Astrocyte (in vitro differentiated cells and primary cell): ENCODE measurements at regions not wholly inside any gene's neighbourhood (a gene's known extent, or its start where the extent isn't known, plus 50 kb on each side); places are given as distances from the start of the nearest gene placed in this dataset.

Source experiments
- DNase-seq: peaks from one replicate; pipeline ENCODE4 v3.0.0-alpha.2; 2010; ENCODE audit warnings: low read depth
- FAIRE-seq: peaks from 2 replicates; lab custom pipeline; 2011; peaks lifted over from hg19 to GRCh38; lab: Jason Lieb, UNC
- H2AFZ ChIP-seq: 2 replicates; pipeline ENCODE4 v1.6.0; 2012; ENCODE audit warnings: low read depth, low read length, inconsistent platforms
- H3K27ac ChIP-seq: 2 replicates; pipeline ENCODE4 v1.5.1; 2011; ENCODE audit warnings: low read depth, low read length, inconsistent platforms
- H3K27me3 ChIP-seq: 2 replicates; pipeline ENCODE4 v1.6.0; 2011; ENCODE audit warnings: low read length, inconsistent platforms; ENCODE audit not compliant: insufficient read depth
- H3K36me3 ChIP-seq: 2 replicates; pipeline ENCODE4 v1.5.1; 2011; ENCODE audit warnings: low read length, inconsistent platforms; ENCODE audit not compliant: insufficient read depth
- H3K4me1 ChIP-seq: 2 replicates; pipeline ENCODE4 v1.5.1; 2011; ENCODE audit warnings: low read length, inconsistent platforms; ENCODE audit not compliant: insufficient read depth
- H3K4me2 ChIP-seq: 2 replicates; pipeline ENCODE4 v1.6.0; 2012; ENCODE audit warnings: low read length, inconsistent platforms
- H3K4me3 ChIP-seq: 2 replicates; pipeline ENCODE4 v1.5.1; 2011; ENCODE audit warnings: low read depth, mild to moderate bottlenecking, low read length, inconsistent platforms; ENCODE audit not compliant: insufficient read depth
- H3K79me2 ChIP-seq: 2 replicates; pipeline ENCODE4 v1.6.0; 2012; ENCODE audit warnings: mild to moderate bottlenecking, low read length, inconsistent platforms; ENCODE audit not compliant: insufficient read depth
- H3K9ac ChIP-seq: 2 replicates; pipeline ENCODE4 v1.6.0; 2012; ENCODE audit warnings: mild to moderate bottlenecking, low read length, inconsistent platforms
- H3K9me3 ChIP-seq: 2 replicates; pipeline ENCODE4 v1.5.1; 2012; ENCODE audit warnings: low read depth, mild to moderate bottlenecking, low read length, inconsistent platforms; ENCODE audit not compliant: insufficient read depth
- H4K20me1 ChIP-seq: 2 replicates; pipeline ENCODE4 v1.6.0; 2012; ENCODE audit warnings: low read length, inconsistent platforms; ENCODE audit not compliant: insufficient read depth
- H3K27ac Mint-ChIP-seq: one replicate; pipeline ENCODE4 v1.8.0; 2021; ENCODE audit warnings: mild to moderate bottlenecking, mixed read lengths; ENCODE audit not compliant: unreplicated experiment
- H3K27me3 Mint-ChIP-seq: one replicate; pipeline ENCODE4 v1.8.0; 2021; ENCODE audit warnings: low read depth, mixed read lengths; ENCODE audit not compliant: unreplicated experiment
- H3K36me3 Mint-ChIP-seq: one replicate; pipeline ENCODE4 v1.8.0; 2021; ENCODE audit warnings: low read depth, mixed read lengths; ENCODE audit not compliant: unreplicated experiment
- H3K4me1 Mint-ChIP-seq: one replicate; pipeline ENCODE4 v1.8.0; 2021; ENCODE audit warnings: low read depth, mixed read lengths; ENCODE audit not compliant: unreplicated experiment
- H3K4me3 Mint-ChIP-seq: one replicate; pipeline ENCODE4 v1.8.0; 2021; ENCODE audit warnings: mild to moderate bottlenecking, moderate library complexity, mixed read lengths; ENCODE audit not compliant: unreplicated experiment
- H3K9me3 Mint-ChIP-seq: one replicate; pipeline ENCODE4 v1.8.0; 2021; ENCODE audit warnings: mild to moderate bottlenecking, mixed read lengths; ENCODE audit not compliant: unreplicated experiment
- CTCF ChIP-seq: IDR thresholded peaks from 2 replicates; pipeline ENCODE4 v1.5.1; 2011; ENCODE audit warnings: low read depth, mild to moderate bottlenecking, inconsistent platforms, low read length, moderate library complexity; ENCODE audit not compliant: insufficient read depth
- EZH2 ChIP-seq: IDR thresholded peaks from 2 replicates; pipeline ENCODE4 v1.6.1; 2012; ENCODE audit warnings: mild to moderate bottlenecking, low read length, inconsistent platforms; ENCODE audit not compliant: insufficient read depth

- no peak for FAIRE-seq
- no peaks in the 10 kb centered on the region for H4K20me1 ChIP-seq
- Mint-ChIP-seq H3K9me3 (no peaks in the 10 kb centered on the region), H3K4me3 (no peak overlapping the region), H3K27ac (no peak overlapping the region), H3K27me3 (no peaks in the 10 kb centered on the region), H3K4me1 (no peaks in the 10 kb centered on the region), H3K36me3 (no peaks in the 10 kb centered on the region)
- H3K27me3 ChIP-seq: no peaks in the 10 kb centered on the region
- no peak overlapping the region for H3K27ac ChIP-seq
- H2AFZ ChIP-seq: no peak overlapping the region
- no peaks in the 10 kb centered on the region for H3K4me1 ChIP-seq
- TF ChIP-seq CTCF (no peak), EZH2 (no peak)
- H3K9me3 ChIP-seq: no peaks in the 10 kb centered on the region
- DNase-seq: no peak
- H3K9ac ChIP-seq: no peak overlapping the region
- no peak overlapping the region for H3K4me3 ChIP-seq
- no peaks in the 10 kb centered on the region for H3K36me3 ChIP-seq
- no peaks in the 10 kb centered on the region for H3K79me2 ChIP-seq
- H3K4me2 ChIP-seq: no peak overlapping the region
These were observed 395.8 kb upstream of the DMD start for GRCh38 chrX:33607042-33607595.

- no peaks in the 10 kb centered on the region for H3K79me2 ChIP-seq
- H3K4me1 ChIP-seq: no peaks in the 10 kb centered on the region
- Mint-ChIP-seq H3K36me3 (no peaks in the 10 kb centered on the region), H3K27me3 (no peaks in the 10 kb centered on the region), H3K4me3 (no peak overlapping the region), H3K9me3 (no peaks in the 10 kb centered on the region), H3K27ac (no peak overlapping the region), H3K4me1 (no peaks in the 10 kb centered on the region)
- no peak overlapping the region for H3K4me2 ChIP-seq
- H4K20me1 ChIP-seq: no peaks in the 10 kb centered on the region
- no peak overlapping the region for H3K9ac ChIP-seq
- H2AFZ ChIP-seq: no peak overlapping the region
- no peaks in the 10 kb centered on the region for H3K36me3 ChIP-seq
- TF ChIP-seq CTCF (no peak), EZH2 (no peak)
- no peak overlapping the region for H3K4me3 ChIP-seq
- FAIRE-seq: no peak
- no peak overlapping the region for H3K27ac ChIP-seq
- no peak for DNase-seq
- H3K27me3 ChIP-seq: no peaks in the 10 kb centered on the region
- H3K9me3 ChIP-seq: no peaks in the 10 kb centered on the region
These were observed 394.6 kb upstream of the DMD start for GRCh38 chrX:33605997-33606396.

- H3K4me1 Mint-ChIP-seq: no peaks in the 10 kb centered on the region
- H3K27me3 ChIP-seq: no peaks in the 10 kb centered on the region
- H4K20me1 ChIP-seq: no peaks in the 10 kb centered on the region
- H3K79me2 ChIP-seq: no peaks in the 10 kb centered on the region
- no peak overlapping the region for H3K9ac ChIP-seq
- H3K36me3 Mint-ChIP-seq: no peaks in the 10 kb centered on the region
- no peaks in the 10 kb centered on the region for H3K27me3 Mint-ChIP-seq
- no peak for DNase-seq
- no peaks in the 10 kb centered on the region for H3K9me3 Mint-ChIP-seq
- TF ChIP-seq EZH2: no peak
- TF ChIP-seq CTCF: no peak
- no peak overlapping the region for H2AFZ ChIP-seq
- no peaks in the 10 kb centered on the region for H3K4me1 ChIP-seq
- no peak overlapping the region for H3K4me2 ChIP-seq
- H3K27ac ChIP-seq: no peak overlapping the region
- H3K4me3 ChIP-seq: no peak overlapping the region
- FAIRE-seq: peak; percentile 43
- no peaks in the 10 kb centered on the region for H3K9me3 ChIP-seq
- H3K36me3 ChIP-seq: no peaks in the 10 kb centered on the region
- H3K4me3 Mint-ChIP-seq: no peak overlapping the region
- no peak overlapping the region for H3K27ac Mint-ChIP-seq
These were observed 381.0 kb upstream of the DMD start for GRCh38 chrX:33592396-33592795.
